ENCODE measurements at regions not wholly inside any gene's neighbourhood (a gene's known extent, or its start where the extent isn't known, plus 50 kb on each side); places are given as distances from the start of the nearest gene placed in this dataset.

DNA sequence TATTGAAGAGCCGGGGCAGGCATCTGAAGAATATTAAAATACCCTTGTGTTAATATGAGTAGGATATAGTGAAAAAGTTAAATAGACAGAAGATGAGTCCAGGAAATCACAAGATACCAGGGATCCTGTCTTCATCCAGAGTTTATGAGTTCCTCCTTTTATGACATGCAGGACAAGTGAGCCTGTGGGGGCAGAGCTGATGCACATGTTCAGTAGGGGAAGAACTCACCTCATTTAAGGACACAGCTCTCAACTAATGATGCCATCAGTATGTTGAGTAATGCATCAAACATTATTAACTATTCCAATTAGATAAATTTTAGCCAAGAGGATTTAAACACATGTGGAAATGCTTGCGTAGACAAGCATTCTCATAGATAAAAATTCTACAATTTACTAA is 435.8 kb upstream of the AKR1E2 start:
- TF ChIP-seq EZH2 (IDR thresholded peaks at IDR 0.05; ENCODE audit: low read length, unreplicated experiment) (no peak), EZH2phosphoT487 (IDR thresholded peaks at IDR 0.05; ENCODE audit: borderline replicate concordance, low read length) (no peak)
- TF ChIP-seq, protein P1, sequence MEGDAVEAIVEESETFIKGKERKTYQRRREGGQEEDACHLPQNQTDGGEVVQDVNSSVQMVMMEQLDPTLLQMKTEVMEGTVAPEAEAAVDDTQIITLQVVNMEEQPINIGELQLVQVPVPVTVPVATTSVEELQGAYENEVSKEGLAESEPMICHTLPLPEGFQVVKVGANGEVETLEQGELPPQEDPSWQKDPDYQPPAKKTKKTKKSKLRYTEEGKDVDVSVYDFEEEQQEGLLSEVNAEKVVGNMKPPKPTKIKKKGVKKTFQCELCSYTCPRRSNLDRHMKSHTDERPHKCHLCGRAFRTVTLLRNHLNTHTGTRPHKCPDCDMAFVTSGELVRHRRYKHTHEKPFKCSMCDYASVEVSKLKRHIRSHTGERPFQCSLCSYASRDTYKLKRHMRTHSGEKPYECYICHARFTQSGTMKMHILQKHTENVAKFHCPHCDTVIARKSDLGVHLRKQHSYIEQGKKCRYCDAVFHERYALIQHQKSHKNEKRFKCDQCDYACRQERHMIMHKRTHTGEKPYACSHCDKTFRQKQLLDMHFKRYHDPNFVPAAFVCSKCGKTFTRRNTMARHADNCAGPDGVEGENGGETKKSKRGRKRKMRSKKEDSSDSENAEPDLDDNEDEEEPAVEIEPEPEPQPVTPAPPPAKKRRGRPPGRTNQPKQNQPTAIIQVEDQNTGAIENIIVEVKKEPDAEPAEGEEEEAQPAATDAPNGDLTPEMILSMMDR (conservative IDR thresholded peaks at IDR 0.05; ENCODE audit: low read depth, low read length): no peak

Measured in PC-3 (cell line).